Middle frontal gyrus (tissue), 1 donor: ENCODE measurements at regions not wholly inside any gene's neighbourhood (a gene's known extent, or its start where the extent isn't known, plus 50 kb on each side); places are given as distances from the start of the nearest gene placed in this dataset.
"Not testable (repeated sequence)": the region's sequence is repeated elsewhere in the genome, so short reads cannot be mapped to it uniquely, and the experiment has no call there.

Experiments used
- DNase-seq: peaks from one replicate; pipeline ENCODE4 v3.0.0-alpha.2; 2015; ENCODE audit warnings: low spot score; ENCODE audit errors: extremely low spot score

DNA sequence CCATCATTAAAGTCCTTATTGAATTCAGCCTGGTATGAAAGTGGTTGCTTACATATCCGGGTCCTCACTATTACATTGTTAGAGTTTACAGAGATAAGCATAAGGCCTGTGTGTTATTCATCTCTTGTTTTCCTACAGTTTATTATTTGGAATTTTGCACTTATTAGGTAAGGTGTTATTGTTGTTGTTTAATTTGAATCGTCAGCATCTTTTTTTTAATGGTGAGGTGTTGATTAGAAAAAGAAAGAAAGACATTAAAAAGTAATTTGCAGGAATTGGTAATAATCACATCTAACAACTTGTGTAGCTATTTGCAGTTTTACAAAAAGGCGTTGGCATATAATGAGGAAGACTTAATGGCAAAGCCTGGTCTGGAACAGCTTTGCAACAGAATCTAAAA, 158.6 kb downstream of the SAMD5 start:
- DNase-seq: no peak

DNA sequence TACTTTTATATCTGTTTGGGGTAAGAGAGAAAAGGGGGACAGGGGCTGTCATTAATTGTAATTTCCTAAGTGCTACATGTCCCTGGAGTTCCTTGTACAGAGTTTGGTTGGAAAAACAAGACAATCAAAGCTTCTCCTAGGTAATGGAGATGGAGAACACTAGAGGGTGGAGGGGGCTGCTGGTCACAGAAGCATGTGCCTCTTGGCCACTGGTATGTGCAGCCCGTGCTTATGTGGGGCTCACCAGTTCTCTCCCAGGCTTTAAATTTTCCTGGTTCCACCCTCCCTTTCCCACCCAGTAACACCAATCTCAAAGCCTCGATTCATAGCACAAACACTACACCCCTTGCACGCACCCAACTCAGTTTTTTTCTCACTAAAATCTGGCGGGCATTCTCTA, 165.6 kb downstream of the SAMD5 start:
- DNase-seq: no peak

DNA sequence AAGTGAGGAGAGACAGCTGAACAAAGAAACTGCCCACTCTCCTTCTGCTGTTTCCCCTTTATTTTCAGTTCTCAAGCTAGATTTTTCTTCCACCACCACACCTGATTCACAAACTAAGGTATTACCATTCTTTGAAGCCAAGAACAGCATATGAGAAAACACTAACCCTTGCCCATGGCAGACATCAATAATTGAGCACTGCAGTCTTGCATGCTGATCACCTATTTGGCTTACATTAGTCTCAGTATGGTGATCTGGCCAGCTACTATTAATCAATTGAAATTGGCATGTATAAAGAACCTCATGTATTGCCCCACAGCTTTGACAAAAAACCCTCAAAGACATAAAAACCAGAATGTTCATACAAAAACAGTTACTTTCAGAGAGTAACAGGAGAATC, 166.3 kb downstream of the SAMD5 start:
- no peak for DNase-seq

DNA sequence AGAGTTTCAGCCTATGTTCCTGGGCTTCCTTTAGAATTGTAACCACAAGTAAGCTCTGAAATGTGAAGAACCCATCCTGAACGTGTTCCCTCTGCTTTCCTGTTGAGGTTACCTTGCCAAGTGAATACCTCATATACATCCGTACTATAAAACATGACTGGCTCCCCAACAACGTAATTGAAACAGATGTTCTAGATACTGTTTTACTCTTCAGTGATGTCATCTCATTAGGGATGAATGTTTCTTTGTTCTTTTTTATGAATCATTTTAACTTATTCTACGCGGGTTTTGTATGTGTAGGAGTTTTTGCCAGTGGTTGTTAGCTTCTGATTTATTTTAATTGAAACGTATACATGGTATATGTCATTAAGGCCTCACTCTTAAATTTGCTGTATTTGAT, 166.8 kb downstream of the SAMD5 start:
- DNase-seq: no peak

DNA sequence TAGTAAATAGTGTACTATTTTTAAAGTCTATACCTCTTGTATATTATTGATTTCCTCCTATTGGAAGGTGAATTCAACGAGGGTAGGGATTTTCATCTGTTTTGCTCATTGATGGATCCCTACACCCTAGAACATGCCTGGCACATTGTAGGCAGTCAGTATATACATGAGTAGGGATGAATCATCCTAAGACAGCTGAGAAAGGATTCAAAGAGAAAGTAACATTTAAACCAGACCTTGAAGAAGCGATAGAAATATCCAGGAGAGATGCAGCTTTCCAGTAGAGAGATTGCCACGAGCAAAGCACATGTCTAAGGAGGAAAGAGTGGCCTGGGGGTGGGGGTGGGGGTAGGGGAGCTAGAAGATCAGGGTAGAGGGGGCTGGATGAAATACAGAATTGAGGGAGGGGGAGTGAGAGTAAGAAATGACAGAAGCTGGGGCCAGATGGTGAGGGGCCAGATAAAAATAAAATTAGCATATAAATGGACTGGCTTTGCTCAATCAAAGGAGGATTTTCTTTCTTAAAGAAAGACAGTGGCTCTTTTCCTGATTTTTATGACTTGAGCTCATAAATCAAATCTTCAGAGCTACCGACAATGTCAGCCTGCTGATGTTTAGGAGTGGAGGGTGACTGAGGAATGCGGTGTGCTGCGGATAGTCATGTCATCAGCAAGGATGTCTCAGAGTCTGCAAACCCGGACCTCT, 168.2 kb downstream of the SAMD5 start:
- DNase-seq: no peak

- DNase-seq: no peak
Measured at GRCh38 chr6:147677647-147678046, 169.2 kb downstream of the SAMD5 start.

- no peak for DNase-seq
Measured at GRCh38 chr6:147678253-147678652, 169.8 kb downstream of the SAMD5 start.

- no peak for DNase-seq
Measured at GRCh38 chr6:147684906-147685305, 176.4 kb downstream of the SAMD5 start.

GRCh38 chr6:147689398-147689797, 180.9 kb downstream of the SAMD5 start:
- no peak for DNase-seq

DNA sequence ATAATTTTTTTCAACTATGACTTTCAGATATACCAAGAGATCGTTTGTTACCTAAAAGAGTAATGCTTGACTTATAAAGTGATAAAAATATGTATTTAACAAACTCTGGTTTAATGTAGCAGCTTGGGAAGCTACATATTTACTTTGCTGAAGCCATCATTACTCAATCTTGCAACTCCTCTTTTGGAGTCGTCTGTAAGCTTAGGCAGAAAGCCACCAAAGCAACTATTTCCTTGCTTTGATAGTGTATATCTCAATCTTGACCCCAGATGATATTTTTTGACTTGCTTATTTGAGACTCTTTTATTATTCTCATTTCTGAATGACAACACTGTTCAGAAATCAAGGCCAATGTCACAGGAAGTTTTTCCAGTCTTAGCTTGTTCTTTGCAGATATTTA, 183.0 kb downstream of the SAMD5 start:
- no peak for DNase-seq

DNA sequence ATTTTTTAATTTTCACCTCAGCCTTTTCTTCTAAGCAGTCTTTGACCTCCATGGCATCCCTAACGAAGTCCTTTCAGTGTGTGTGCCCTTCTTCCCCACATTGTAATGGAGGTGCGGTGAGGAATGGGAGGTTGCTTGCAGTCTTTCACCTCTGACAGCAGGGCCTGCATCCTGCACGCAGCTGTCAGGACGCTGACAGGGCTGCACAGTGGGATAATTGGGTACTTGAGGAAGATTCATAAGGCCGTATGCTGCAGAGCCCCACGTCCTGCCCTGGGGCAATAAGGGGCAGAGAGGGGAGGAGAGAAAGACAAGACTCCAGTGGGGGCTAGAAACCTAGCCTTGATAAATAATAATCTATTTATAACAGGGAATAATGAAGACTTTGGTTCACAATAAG, 184.7 kb downstream of the SAMD5 start:
- no peak for DNase-seq

DNA sequence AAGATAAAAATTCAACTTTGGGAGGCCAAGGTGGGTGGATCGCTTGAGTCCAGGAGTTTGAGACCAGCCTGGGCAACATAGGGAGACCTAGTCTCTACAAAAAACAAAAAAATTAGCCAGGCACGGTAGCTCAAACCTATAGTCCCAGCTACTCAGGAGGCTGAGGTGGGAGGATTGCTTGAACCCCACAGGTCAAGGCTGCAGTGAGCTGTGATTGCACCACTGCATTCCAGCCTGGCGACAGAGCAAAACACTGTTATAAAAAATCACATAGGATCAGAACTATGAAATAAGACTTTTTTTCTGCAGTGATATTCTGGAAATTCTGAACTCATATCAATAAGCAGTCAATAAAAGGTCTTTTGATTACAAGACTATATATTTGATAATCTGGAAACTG, 186.1 kb downstream of the SAMD5 start:
- not testable (repeated sequence) for DNase-seq

GRCh38 chr6:147695819-147696218, 187.3 kb downstream of the SAMD5 start:
- no peak for DNase-seq

GRCh38 chr6:147699140-147699539, 190.7 kb downstream of the SAMD5 start:
- DNase-seq: no peak

DNA sequence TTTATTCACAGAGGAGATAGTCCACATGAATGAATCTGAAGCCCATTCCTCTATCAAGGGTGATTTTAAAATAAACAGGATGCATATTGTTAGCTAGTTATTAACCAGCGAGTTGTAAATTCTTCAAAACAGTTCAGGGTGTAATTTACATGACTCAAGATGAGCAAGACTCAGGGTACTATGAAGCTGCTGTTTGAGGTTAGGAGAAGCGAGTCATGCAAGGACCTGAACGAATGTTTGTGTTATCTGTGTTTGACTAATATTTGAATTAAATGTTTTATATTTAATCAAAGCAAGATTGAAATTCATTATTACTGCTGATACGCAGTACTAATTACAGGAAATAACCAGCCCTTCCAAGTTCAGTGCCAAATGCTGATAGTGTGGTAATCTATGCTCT, 191.1 kb downstream of the SAMD5 start:
- no peak for DNase-seq

- DNase-seq: no peak
Measured at GRCh38 chr6:147700436-147701209, 192.1 kb downstream of the SAMD5 start.

GRCh38 chr6:147704691-147705090, 196.2 kb downstream of the SAMD5 start:
- no peak for DNase-seq

GRCh38 chr6:147707524-147707923, 199.0 kb downstream of the SAMD5 start:
- DNase-seq: no peak

- no peak for DNase-seq
Measured at GRCh38 chr6:147708170-147708569, 199.7 kb downstream of the SAMD5 start.

DNA sequence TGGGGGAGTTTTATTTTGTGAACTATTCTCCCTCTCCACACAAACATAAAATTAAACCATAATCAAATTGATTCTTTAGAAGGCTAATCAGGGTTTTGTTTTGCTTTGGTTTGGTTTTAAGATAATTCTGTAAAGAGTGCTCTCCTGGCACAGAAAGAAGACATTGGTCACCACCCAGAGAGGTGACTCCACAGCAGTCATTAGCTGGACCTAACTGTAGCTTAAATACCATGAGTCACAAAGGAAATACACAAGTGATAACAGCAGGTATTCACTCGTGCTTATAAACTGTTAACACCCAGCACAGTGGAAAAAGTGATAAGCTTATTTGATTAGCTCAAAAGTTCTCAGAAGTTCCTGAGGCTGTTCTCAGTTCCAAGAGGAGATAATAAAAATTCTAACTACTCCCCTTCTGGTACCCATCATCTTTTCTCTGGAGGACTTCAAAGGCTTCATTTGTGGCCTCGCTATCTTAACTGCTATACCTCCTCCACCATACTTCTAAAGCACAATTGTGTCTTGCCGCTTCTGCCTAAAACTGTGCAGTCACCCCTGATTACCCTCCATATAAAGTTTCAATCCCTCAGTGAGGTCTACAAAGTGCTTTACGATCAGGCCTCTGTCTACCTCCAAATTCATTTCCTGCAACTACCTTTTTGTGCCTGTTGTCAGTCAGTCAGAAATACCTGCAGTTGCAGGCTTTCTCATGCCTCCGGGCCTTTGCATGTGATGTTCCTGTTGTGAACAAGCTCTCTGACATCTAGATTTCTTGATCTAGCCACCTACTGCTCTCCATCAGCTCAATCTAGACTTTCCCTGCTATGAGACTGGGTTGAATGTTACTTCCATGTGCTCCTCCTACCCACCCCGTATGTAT, 201.1 kb downstream of the SAMD5 start:
- no peak for DNase-seq

DNA sequence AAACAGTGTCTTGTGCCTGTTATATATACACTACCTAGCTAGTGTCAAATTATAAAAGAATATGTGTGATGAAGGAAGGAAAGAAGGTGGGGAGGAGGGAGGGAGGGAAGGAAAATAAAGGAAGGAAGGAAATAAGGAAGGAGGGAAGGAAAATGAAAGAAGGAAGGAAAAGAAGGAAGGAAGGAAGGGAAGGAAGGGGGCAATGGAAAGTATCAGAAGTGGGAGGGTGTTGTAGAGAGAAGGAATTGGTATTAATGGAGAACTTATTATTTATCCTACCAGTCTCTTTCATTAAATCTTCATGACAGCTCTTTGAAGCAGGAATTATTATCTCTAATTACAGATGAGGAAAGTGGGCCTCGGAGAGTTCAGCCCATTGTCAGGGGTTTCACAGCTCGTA, 202.4 kb downstream of the SAMD5 start:
- no peak for DNase-seq

GRCh38 chr6:147711476-147711875, 203.0 kb downstream of the SAMD5 start:
- DNase-seq: no peak
